HG03025 (cell line): ENCODE measurements at regions not wholly inside any gene's neighbourhood (a gene's known extent, or its start where the extent isn't known, plus 50 kb on each side); places are given as distances from the start of the nearest gene placed in this dataset.
"Not testable (repeated sequence)": the region's sequence is repeated elsewhere in the genome, so short reads cannot be mapped to it uniquely, and the experiment has no call there.

Experiments
- ATAC-seq: cut with Tn5 transposase; IDR thresholded peaks from one replicate; pipeline ENCODE4 v1.9.1; 2021; ENCODE audit warnings: mild to moderate bottlenecking, moderate library complexity; ENCODE audit not compliant: unreplicated experiment, low FRiP score

DNA sequence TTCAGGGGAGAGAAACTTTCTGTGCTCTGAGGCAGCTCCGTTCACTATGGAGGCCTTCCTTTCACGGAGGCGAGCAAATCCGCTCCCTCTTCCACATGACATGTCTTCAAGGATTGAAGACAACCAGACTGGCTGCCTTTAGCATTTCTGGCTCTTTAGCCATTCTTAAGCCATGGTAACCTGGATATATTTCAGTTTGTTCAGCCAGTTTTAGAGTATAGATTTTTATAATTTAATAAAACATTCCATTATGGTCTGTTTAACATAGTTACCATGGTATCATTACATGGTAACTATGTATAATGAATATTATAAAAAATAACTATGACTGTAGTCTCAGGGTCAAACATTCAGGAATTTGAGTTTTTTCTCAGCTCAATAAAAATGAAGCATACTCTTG lies 54.2 kb upstream of the NFIA start:
- ATAC-seq = no peak

DNA sequence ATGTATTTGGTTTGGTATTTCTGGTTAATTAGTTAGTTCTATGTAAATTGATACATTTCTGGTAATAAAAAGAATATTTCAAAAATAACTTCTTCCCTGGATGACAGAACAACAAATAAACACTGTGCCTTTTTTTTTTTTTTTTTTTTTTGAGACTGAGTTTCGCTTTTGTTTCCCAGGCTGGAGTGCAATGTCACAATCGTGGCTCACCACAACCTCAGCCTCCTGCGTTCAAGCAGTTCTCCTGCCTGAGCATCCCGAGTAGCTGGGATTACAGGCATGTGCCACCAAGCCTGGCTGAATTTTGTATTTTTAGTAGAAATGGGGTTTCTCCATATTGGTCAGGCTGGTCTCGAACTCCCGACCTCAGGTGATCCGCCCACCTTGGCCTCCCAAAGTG lies 64.3 kb upstream of the NFIA start:
- not testable (repeated sequence) for ATAC-seq

DNA sequence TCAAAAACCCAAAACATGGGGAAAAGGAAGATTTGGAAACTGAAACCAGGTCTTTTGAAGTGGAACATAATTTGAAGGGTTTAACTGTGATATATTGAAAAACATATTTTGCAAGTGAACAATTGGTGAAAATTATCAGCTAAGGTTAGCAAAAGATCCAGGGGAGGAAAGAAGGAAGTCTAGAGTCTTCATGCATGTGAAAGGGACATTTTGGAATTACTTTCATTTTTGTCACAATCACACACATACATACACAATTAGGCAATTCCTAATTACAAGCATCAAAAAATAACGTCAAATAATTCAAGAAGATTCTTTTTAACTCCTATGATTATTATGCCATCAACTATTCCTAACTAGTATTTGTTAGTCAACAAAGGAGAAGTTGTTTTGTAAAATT lies 64.7 kb upstream of the NFIA start:
- no peak for ATAC-seq

DNA sequence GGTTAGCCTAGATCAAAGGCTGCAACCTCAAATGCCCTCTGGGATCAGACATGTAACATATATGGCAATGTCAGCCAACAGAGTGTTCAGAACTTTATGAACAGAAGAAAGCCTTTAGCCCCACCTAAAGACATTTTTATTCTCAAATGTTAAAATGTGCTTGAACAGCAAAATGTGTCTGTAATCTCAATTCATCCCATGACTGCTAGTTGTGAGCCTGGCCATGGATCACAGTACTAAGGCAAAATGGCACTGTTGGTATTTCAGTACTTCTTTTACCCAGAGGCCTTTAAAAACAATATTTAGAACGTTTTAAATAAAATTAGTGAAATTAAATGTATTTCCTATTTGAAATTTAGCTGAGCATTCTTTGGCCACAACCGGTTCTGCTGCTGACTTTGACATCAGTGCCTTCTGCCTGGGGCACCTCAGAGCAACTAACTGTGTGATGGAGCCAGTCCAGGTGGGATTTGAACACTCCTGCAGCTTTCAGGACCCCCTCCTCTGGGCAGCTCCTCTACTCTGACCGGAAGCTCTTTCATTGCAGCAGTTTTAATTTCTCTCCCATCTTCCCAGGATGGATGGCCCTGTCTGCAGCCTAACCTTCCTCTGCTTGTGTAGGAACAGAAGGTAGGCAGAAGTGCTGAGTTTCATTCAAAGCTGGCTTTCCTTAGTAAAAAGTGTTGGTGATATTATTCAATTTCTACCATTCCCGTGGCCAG lies 68.3 kb upstream of the NFIA start:
- ATAC-seq = no peak

DNA sequence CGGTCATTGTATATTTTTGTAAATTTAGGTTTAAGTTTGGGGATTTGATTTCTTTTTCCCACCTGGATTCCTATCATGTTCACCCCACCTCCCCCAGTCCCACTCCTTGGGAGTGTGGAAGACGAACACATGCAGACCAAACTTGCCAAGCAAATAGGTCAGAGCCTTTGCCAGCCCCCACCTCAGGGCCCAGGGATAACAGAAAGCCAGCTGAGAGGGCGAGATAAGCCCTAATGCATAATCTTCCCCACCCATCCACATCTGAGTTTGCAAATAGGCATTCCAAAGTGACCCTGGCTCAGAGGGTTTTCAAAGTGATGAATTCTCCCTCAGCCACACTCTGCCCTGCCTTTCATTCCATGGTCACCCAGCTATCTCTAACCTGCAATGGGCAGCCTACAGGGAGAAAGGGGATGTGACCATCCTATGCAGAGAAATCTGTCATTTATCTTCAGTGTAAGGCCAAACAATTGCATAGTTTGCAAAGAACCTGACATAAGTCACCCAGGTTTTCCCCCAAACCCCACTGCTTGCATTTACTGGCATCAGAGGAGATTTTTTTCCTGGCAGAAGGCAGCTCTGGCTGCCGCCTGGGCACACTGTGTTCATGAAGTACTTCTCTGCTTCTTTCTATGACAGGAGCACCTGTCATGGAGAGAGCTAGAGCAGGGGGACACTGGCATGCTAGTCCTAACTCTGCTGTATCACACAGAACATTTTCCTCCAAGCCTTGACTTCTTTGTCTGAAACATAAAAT lies 69.0 kb upstream of the NFIA start:
- ATAC-seq = no peak

DNA sequence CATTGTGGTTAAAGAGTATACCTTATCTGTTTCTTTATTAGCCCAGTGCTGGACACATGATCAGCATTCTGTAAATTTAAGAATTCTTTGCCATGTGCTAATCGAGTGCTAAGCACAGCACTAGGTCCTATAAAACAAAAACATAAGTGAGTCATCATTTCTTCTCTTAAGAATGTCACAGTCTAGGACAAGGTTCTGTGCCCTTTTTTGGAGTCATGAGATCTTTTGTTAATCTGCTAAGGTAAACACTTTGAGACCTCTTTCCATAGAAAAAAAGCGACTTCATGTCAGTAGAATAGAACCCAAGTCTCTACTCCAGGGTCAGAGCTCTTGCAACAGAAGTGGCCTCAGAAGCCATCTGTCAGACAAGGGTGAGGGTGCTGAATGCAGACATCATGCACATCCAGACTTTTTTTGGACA lies 70.0 kb upstream of the NFIA start:
- no peak for ATAC-seq

DNA sequence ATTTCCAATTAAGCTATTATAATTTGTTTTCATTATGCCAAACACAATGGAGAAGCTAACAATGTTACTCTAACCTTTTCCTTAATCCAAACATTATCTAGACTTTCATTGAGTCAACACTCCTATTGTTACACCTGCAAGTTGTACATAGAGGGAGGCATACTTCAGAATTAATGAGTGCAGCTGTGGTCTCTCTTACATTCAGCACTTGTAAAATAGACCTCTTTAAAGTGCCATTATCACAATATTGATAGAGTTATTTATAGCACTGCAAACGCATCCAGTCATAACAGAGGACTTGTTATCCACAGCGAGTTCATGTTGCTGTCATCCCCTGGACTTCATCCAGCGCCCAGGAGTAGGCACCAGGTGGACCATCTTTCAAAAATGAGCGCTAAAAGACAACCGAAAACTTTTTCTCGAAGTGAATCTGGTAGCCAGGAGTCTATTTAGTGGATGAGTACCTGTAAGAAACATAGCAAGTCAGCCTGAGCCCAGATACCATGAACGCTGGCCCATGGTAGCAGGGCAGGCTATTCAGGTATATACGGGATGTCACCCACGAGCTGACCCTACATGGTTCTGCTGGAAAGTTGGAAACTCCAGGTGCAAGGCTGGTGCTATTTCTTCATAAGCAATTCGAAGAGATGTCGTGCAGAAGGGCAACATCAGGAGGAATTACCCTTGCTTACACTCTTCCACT lies 70.6 kb upstream of the NFIA start:
- ATAC-seq = no peak

DNA sequence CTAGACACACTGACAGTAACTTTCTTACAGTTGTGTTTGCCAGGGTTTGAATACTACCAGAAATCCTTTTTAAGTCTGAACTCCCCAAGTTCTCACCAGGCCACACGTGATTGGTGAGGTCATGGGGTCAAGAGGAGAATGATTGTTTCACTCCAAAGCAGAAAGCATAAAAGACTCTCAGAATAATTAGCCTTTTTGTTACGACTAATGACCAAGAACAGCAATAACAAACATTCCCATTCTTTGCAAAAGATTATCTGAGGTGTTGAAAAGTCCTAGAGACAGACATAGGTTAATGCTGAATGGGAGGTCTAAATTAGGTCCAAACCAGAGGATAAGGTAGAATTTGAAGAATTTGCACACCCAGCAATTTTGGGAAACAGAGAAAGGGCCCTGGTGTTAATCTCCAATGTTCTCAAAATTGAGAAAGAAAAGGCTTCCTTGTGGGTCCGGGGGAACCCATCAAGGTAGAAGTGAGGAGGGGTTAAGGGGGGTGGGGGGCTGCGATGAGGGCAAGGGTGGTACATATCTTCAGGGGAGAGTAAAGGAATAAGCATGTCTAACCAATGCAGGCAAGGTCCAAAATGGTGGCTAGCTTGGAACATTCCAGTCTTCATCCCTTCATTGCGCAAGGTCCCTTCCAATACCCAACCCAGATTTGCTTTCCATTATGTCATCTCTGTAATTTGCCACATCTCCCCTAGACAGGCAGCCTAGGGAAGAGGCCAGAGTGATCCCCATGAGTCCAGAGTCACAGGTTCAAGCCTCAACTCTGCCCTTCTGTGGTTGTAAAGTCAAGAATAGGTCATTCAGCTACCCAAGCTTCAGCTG lies 74.6 kb upstream of the NFIA start:
- no peak for ATAC-seq

DNA sequence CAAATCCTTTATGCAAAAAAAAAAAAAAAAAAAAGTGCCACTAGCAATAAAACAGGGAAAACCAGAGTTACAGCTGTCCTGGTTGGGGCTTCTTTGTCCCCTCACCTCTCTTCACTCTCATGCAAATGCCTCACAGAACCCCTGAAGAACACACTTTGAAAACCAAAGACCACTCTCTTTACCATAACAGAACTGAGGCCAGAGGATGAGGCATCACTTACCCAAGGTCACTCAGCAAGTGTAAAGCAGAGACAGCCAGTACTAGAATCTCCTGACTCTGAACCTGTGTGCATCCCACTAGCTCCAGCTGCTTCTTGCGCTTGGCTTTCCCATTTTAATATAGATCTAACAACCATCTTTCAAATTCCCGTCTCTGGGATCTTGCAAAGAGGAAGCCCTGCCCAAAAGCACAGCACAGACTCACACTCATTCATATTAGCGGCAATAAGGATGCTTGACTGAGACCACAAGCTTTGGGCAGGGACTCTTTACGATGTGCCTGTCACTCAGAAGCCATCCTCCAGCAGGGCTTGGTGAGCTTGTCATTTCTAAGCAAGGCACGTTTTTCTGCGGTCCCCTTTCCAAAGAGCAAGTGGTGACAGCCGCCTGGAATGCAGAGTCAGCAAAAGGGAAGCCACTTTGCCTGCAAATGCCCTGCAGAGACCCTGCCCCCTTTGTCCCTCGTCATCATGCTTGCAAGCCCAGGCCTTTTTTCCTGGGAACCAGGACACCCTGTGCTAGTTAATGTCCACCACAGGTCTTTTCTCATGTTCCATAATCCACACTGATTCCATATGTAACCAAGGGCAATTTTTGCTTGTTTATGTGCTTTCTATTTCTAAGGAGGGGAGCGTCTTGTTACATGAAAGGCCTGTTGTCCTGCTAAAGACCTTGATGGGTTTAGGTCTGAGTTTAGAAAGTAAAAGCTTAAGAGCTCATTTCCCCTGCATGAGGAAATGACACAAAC lies 76.5 kb upstream of the NFIA start:
- no peak for ATAC-seq

DNA sequence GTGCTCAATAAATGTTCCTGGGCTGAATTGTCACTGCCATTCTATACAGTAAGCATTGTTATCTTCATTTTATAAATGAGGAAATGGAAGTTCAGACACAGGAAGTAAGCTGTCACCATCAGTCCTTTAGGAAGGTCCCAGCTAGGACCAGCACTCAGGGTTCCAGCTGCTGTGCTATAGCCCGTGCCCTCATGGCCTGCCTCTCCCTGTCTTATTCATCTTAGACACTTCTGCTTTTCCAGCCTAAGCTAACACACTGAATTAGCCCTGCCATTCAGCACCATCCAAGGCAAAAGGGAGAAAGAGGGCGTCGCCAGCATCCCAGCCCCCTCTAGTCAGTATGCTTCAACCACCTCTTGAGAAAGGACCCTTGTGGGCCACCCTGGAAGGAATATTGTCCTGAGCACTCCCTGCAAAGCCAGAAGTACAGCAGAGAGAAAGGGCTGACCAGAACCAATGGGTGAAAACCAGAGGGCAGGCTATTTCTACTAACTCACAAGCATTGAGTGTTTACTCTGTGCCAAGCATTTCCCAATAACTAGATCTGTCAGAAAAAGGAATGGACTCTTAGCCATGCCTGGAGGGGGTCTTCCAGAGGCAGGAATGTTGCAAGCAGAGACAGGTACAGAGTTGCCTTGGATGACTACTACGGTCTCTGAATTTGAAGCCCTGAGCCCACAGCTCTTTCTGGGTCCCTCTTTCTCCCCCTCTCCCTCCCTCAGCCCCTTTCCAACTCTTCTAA lies 77.9 kb upstream of the NFIA start:
- ATAC-seq = no peak

DNA sequence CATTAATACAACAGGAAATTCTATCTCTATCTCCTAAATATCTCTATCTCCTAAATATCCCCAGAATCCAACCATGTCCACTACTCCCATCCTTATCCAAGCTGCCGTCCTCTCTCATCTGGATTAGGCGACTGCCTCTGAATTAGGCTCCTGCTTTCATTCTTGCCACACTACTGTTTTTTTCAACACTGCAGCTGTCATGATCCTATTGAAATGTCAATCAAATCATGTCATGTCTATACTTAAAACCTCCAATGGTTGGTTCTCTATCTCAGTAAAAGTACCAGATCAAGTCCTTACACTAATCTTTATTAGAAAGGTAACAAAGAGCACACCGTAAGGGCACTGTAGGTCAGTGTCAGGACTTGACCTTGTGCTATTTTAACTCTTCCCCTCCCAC lies 82.0 kb upstream of the NFIA start:
- no peak for ATAC-seq

DNA sequence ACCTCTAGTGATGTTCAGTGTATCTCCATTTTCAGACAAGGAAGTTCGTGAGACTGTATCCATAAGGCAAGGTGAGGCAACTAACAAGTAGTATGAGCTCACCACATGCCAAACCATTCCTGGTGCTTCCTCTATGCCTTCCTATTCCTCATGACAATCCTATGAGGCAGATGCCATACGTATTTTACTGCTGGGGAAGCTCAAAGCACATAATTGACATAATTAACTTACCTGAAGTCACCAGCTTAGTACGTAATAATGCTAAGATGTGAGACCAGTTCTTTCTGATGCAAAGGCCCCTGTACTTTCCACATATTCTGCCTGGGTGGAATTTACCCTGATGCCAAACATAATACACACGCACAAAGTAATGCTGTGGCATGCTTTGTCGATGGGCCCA lies 83.6 kb upstream of the NFIA start:
- no peak for ATAC-seq

DNA sequence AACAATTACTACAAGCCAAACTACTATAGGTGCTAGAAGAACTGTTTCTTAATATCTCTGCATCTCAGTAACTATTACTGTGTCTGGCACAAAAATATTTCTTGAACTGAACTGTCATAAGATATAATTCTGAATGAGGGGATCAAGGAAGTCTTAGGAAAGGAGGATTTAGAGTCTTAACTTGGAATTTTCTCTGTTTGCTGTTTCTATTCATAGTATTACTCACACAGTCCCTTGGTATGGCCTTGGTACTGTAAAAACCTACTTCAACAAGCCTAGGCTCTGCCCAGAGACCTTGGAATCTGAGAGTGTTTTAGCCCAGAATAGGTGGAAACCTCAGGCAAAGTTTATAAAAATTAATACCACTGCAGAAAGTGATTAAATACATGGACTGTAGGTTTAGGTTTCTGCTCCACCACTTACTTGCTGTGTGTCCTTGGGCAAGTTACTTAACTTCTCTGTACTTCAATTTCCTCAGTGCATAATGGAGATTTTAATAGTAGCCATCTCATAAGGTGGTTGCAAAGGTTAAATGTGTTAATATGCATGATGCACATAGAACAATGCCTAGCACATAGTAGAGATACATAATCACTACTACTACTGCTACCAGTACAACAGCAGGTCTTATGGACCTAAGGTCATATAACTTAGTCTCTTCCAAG lies 87.4 kb upstream of the NFIA start:
- no peak for ATAC-seq

DNA sequence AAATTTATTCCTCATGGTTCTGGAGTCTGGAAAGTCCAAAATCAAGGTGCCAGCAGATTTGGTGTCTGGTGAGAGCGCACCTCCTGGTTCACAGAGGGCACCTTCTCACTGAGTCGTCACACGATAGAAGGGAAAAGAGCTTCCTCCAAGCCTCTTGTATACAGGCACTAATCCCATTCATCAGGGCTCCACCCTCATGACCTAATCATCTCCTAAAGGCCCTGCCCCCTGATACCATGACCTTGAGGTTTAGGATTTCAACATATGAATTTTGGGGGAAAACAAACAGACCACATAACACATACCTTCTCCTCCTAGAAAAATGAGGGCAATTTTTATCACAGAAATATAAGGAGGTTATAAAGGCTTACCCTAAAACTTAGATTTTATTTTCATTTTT lies 88.0 kb upstream of the NFIA start:
- no peak for ATAC-seq

DNA sequence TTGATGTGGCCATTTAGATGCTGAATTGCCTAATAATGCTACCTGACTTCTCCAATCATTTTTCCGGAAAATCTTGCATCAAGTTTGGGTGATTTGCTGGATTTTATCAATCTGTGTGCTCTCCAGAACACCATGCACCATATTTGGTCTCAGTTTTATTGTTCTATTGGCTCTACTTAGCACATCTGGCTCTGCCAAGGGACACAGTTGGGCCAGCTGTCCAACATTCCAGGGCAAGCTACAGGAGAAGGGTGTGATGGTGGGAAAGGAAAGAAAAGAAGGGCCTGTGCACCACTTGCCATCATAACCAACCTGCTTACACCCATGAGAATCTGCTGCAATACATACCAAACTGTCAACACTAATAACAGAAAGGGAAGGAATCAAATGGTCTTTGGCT lies 90.2 kb upstream of the NFIA start:
- no peak for ATAC-seq

DNA sequence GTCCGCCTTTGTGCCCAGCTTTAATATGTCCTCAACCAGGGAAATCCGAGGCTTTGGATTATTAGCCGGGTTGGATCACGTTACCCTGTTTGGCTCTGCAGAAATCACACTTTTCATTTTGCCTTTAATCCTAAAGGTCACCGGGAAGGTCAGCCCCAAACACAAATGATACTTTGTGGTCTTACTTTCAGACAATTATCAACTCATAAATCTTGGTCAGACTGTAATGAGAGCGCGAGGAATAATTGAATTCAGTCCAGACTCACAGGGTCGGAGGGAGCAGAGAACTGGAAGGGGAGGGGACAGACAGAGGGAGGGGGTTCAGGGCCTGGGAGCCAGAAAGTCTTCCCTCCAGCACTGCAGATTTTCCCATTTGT lies 91.7 kb upstream of the NFIA start:
- ATAC-seq = no peak

DNA sequence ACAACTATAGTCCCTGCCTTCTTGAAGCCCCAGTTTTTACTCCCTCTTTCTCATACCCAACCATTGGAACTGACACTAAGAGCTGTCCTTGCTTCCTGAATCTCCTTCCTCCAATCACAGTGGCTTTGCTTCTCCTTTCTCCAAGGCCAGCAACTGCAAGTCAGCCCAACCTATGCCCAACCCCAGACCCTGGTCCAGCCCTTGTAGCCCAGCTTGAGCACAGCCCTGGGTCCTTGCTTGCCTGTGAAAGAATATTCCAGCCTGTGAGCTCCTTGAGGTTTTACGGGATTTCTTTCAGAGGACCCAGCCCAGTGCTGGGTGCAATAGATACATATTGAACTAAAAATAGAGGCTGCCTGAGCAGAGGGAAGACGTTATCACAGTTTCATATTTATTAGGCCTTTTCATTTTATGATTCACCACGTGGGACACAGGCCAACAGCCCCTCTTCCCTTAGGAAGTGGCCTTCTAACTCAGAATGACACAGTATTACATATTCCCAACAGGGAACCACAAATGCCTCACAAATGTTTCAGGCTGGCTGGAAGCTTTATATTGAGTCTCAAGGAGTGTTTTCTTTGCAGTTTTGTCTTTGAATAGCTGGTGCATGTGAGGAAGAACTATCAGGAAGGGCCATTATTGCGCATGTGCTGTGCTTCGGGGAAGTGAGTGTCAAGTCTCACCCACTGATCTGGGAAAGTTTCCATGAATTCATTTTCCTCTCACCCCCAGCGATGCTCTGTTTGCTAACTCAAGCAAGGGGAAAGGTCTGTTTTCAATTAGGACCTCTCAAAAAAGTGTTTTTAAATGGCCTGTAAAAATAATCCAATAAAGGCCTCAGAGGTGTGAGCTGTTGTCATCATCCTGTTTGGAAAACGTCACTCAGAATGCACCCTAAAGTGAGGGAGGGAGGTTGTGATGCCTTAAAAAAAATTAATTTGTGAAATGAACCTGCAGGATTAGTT lies 92.3 kb upstream of the NFIA start:
- no peak for ATAC-seq
